Lower leg skin (tissue), 3 donors: ENCODE measurements at regions not wholly inside any gene's neighbourhood (a gene's known extent, or its start where the extent isn't known, plus 50 kb on each side); places are given as distances from the start of the nearest gene placed in this dataset.

ENCODE experiments used
- CTCF ChIP-seq, 3 donors: fragments of 450-650 bp; IDR thresholded peaks; one replicate each; pipeline ENCODE4 v1.5.1; 2016; ENCODE audit warnings: antibody characterized with exemption in 3 of 3, mild to moderate bottlenecking in 3 of 3, moderate library complexity in 2 of 3
- POLR2A ChIP-seq, 2 donors: fragments of 450-650 bp; IDR thresholded peaks; one replicate each; pipeline ENCODE4 v1.6.1; 2016 to 2017; ENCODE audit warnings: antibody characterized with exemption in 2 of 2, mild to moderate bottlenecking in 1 of 2, moderate library complexity in 1 of 2

- no peak for TF ChIP-seq CTCF (IDR thresholded peaks at IDR 0.05)
- TF ChIP-seq POLR2A (IDR thresholded peaks at IDR 0.05), result no peak
These were observed 224.6 kb upstream of the GPC6 start for GRCh38 chr13:93001866-93002461.
